ENCODE measurements at regions not wholly inside any gene's neighbourhood (a gene's known extent, or its start where the extent isn't known, plus 50 kb on each side); places are given as distances from the start of the nearest gene placed in this dataset.

DNA sequence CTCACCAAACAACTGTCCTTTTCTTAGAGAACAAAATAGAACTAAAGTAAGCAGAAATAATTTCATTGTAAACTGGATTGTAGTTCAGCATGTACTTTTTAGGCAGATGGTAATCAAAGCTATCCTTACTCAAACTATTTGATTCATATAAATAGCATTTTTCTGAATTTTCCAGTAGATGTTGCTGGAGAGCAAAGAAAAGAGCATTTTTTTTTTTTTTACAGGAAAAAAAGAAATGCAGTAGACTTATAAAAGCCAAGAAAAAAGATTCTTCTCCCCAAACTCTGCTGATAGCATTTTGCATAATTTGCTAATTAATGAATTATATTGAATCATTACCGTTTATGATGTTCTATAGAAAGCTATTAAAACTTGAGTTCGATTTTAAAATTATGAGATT is 715.3 kb upstream of the WWC1 start:
- DNase-seq: no peak

DNA sequence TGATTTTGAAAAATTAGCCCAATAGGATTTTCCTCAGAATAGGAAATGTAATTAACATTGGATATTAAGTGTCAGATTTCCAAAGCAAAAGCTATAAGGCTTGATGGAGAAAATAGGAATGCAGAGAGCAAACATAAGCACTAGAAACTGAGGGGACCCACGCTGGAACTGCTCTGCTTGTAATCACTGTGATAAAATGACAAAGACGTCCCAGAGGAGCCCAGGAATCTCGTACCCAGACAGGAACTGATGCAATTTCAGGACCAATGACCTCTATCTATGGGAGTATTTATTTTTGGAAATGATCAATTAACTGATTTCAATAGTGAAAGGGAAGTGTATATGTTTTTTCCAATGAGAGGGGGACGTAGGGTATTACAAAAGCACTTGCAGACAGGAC is 714.5 kb upstream of the WWC1 start:
- DNase-seq: no peak

DNA sequence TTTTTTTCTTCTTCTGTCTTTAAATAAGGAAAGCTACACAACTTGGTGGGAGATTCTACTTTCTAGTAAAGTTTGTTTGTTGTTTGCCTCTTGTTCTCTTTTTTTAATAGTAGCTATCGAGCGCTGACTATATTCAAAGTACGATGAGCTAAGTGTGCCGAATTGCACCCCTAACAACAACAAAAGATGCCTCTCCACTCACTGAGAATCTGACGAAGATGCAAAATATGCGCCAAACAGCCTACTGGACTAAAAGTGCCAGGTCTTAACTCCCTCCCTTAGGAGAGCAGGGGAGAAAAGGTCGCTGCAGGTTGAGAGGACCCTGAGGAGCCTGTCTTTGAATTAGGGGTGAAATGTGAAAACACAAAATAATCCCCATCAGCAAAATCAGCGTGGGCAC is 713.8 kb upstream of the WWC1 start:
- no peak for DNase-seq

DNA sequence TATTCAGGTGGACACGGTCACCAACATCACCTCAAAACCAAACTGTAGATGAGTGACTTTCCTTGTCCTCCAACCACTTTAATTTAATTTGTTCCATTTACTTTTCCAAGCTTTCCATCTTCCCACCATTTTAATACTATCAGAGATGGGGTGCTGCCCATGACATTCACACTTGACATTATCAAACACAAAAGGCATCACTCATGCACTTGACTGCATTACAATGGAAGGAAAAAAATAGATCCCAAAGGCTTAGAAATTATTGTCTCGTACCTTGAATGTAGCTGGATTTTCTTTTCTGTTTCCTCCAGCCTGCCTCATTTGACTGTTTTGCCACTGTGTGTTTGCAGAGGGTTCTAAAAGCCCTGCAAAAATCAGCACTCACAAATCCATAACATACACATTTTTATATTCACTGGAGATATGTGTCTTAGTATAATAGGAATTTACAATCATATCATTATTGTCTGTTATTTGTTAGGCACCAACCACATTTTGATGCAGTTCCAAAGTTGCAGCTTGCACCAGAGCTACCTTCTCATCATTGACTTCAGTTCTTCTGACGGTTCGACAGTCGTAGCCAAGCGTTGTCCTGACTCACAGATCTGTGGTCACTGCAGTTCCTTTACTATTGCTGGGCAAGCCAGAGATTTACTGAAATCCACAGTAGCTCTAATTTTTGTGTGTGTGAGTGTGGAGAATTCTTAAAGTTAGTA is 712.3 kb upstream of the WWC1 start:
- no peak for DNase-seq

DNA sequence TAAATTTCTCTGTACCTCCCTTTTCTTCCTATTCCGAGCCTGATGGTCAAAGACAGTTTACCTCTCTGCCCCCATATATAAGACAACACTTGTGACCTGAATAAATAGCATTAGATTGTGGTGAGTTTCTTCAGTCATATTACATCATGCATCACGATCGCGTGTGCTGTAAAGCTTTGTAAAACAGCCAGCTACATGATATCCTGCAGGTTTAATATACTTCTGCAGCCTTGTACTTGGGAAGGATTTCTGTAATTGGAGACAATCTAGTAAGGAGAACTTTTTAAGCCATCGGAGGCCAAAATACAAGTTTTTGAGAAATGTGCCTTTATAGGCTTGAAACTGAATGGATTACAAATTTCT is 711.8 kb upstream of the WWC1 start:
- no peak for DNase-seq

DNA sequence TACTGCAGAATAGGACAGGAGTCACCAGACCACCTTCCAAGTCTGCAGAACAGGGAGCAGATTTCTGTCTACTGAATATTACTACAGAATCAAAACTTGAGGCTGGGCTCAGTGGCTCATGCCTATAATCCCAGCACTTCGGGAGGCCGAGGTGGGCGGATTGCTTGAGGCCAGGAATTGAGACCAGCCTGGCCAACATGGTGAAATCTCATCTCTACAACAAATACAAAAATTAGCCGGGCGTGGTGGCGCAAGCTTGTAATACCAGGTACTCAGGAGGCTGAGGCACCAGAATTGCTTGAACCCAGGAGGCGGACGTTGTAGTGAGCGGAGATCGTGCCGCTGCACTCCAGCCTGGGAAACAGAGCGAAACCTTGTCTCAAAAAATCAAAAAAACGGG is 710.8 kb upstream of the WWC1 start:
- no peak for DNase-seq

DNA sequence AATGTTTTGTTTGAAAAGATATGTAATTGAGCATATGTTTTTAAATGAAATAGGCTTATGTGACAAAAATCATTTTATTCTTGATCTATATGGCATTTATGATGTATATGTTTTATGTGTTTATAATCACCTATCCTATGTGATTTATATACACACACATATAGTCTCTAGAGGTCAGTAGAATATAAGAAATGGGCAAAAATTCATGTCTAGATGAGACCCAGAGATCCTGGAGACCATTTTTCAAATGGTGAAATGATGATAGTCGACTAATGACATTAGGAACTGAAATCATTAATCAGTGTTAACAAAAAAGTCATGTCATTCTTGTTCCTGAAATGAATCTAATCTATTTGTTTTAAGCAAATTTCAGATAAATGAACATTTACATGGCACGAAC is 709.2 kb upstream of the WWC1 start:
- DNase-seq: no peak

DNA sequence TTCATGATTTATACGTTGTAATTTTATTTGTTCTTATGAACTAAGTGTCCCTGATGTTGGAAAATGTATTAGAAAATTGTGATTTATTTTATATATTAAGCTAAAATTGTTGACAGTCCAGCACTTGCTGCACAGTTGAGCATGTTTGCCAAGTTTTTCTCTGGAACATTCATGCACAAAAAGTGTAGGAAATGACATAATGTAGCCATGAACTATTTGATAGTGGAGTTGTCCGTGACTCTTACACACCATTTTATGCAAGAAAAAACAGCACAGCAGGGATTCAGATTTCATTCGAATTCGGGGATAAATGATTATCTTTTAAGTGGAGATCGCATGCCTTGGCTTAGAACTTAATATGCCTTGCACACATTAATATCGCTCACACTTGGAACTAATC is 708.6 kb upstream of the WWC1 start:
- no peak for DNase-seq

DNA sequence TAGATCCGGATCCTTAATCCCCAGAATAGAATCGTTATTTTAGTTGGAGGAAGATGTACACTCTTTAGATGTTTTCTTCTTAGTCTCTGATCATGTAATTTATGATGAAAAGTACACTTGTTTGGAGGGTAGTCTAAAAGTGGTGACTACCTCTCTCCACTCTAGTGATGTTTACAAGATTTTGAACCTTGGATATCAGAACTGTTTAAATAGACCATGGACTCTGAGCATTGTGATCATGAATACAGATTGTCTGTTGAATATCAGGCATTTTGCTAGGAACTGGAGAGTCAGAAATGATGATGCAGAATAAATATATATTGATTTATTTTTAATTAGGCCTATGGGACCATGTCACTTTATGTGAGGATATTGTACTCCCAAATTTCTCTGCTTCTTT is 706.3 kb upstream of the WWC1 start:
- no peak for DNase-seq

DNA sequence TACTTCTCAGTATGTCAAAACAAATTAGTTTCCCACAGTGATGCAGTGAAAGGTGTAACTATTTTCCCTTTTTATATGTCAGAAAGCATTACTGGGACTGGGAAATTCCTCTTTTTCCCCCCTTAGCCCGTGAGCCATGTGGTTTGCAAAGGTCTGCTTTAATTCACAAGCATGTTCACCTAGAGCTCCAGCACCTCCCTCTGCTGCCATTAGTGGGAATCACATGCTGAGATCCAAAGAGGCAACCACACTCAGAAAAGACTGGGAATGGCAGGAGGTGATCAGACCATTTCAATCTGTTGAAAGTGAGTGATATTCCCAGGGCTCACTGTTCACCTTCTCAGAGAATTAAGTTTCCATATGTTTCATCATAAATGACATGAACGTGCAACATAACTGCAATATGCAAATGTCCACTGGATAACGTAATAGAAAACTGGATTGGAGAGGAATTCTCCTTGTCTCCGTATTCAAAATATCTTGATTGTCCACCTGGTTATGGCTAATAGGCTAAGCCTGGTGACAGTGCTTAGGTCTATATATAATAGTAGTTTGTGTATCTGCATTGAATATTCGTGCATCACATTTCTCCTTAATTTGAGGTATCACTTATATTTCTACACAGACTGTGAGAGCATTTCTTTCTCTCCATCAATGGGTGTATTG is 703.5 kb upstream of the WWC1 start:
- no peak for DNase-seq

DNA sequence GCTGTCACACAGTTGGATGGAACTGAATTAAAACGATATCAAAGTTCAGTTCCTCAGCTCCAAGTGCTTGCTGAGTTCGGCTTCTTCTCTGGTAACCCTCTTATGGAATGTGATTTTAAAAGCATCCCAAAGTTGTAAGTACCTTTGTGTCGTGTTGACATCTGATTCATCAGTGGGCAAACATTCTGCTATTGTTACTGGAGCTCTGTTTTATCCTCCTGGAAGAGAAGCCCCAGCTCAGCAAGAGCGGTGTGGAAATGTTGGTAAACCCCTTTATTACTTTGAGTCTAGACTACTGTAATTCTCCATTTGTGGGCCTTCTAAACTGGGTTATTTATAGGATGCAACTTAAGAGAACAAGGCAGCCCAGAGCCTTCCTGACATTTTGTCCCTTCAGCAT is 699.3 kb upstream of the WWC1 start:
- no peak for DNase-seq

DNA sequence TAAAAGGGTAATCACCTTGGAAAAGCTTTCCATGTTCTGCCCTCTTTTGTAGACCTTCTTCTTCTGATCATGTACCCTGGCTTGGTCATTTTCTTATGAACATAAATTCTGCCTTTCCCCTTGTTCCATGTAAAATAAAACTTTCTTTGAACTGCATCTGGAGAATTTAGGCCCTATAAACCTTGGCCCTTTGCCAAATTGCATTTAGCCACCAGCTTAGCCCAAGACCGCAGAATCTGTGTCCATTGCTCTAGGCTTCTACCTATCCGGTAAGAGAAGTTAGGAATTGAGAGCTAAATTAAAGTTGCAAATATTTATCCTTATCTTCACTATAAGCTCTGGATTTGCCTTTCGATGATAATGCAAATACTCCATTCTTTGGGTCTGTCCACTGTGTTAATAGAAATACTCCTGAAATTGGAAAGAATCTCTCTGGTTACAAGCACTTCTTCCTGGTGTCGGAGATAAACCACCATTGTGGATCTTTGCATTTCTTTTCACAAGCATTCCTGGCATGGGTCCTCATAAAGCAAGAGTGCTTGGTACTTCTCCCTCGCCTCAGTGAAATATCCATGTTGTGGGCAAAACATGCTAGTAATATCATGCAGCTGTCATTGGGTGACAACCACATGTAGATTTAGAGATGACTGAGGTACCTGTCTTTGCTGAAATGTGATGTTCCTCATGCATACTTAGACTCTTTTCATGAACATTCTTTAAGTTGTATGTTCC is 698.0 kb upstream of the WWC1 start:
- DNase-seq: no peak

DNA sequence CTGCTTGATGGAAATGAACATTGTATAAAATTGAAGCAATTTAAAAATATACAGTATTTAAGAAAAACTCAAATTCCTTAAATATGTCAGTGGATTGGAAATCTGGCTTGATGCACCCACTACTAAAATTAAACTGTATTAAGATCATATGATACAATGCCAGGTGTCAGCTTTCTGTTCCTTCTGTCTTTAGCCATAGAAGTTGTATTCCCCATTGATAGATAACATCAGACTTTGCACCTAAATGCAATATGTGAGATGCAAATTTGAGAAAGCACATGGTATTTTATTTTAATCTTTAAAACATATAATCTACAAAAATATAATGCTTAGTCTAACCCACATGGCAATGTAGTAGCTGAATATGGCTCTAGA is 697.4 kb upstream of the WWC1 start:
- DNase-seq: no peak

DNA sequence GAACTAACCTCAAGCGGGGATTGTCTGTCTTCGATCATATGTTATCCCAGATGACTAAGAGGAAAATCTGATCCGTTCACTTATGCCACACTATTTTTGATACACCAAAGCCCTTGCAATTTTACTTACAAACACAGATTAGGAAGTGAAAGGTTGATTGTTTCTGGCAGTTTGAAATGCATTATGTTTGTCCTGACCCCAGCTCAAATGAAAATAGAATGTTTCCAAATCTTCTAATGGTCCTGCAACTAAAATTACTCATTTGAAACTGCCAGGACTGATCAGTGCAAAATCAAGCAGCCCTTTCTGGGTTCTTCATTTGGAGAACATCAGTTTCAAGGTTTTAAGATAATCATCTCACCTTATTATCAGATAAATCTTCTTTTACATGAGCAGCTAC is 696.7 kb upstream of the WWC1 start:
- DNase-seq: no peak

DNA sequence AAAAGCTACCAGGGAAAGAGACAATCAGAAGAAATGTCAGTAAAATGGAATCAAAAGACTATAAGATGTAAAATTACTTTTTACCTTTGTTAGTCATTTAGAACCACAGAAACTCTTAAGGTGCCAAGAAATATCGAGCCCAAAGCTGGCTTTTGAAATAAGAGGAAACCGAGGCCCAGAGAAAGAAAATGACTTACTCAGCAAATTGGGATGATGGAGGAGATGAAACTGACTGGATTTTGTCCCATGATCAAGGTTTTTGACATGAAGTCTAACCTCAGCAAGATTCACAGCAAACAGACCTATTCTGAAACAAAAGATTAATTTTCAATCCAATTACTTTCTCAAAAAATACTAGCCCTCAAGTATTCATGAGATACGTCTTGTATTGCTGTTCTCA is 696.2 kb upstream of the WWC1 start:
- DNase-seq: no peak

DNA sequence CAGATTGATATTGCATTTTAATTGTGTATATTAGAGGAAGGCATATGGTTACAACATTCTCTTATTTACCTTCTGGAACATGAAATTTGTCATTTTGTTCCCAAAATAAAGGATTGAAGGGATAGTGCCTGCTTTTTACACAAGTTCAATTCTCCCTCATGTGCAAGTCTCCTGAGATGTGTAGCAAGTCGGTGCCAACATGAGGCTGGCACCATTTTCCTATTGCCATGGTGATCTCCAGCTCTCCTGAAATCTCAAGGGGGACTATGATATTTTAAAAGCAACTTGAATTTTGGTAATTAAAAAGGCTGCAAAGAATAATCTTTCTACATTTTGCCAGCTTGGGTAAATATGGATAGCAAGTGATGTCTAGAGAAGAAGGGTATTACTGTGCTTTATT is 693.3 kb upstream of the WWC1 start:
- DNase-seq: no peak

DNA sequence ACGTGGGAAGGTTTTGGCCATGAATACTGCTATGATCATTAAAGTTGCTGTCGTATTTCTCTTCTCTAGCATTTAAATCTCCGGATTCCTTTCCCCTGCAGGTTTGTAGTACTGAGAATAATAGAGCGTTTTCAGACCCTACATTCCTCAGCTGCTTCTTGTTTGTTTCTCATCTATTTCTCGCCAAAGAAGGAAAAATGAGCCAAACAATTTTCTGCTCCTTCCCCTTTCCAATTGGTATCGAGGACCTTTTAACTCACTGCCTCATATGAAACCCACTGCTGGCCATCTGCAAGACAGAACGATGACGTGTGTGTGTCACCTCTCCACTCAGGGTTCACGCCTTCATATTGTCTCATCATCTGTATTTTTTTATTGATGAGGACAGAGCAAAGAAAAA is 689.4 kb upstream of the WWC1 start:
- DNase-seq: peak; percentile 11

DNA sequence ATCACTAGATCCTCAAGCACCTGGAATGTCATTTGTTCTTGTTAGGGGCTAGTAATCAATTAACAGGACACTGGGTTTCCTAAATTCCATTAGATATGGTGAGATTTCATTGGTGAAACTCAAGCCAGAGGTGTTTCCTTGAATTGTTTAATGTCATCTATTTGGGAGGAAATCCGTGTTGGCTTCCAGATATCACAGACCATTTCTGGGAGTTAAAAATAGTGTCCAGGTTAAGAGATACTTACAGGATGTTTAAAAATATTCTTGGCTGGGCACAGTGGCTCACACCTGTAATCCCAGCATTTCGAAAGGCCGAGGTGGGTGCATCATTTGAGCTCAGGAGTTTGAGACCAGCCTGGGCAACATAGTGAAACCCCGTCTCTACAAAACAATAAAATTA is 688.3 kb upstream of the WWC1 start:
- DNase-seq: no peak

DNA sequence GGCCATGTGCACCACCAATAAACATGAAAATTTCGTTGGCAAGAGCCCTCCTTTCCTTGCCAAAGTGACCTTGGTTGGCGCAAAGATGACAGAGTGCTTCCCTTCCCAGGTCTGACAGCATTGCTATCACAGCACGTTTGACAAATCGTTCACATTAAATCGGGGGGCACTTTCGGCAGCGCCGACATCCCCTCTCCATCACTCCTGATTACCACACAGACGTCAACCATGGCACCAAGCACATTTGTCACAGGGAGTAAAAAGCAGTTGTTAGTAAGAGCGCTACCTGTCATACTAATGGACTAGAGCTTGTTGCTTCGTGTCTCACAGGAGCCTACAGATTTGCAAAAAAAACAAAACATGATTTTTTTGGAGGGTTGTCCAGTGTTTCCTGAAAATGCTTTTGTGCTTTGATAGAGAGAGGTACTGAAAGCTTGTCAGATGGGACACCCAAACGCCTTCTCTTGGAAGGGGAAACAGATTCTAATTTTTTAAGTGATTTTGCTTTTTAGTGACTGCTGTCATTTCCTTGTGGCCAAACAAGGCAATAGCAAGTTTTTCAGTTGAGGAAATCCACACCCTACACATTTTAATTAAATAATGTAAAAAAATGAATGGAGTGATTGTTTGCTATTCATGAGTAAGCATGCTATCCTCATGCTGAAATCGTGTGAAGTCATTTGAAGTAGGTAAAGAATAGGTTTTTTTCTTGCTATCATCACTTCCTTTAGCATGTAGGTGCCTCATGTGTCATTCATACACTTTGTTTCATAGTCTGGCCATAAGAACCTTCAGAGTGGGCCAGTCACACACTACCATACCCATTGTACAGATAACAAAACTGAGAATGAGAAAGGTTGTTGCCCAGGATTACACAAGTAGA is 682.8 kb upstream of the WWC1 start:
- no peak for DNase-seq

DNA sequence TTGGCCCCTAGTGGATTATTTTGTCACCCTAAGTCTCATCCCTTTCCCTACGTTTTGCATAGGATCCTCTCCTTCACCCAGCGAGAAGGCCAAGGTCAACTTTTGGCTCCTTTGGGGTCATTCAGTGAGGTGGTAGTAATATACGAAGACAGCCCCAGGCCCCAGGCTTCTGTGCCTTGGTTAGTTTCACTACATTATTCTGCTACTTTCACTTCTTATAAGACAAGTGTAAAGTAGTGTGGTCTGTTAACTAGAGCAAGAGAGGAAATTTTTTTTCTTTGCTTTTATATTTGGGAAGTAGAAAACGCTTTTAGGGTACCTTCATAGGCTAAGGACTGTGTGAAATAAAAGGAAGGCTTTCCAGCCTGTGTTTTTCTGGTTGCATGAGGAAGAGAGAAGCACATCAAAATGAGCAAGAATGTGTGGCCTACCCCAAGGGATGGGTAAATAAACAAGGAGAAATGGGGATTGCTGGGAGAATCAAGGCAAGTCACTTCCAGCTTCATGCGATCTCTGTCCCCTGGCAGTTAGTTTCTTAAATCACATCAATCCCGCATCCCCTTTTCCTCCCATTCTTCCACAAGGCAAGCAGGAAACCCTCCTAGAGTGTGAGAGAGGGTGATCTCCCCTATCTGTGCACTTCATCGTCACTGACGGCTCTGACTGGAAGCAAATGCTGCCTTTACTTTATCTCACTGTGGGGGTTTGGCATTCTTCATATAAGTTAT is 677.0 kb upstream of the WWC1 start:
- no peak for DNase-seq

DNA sequence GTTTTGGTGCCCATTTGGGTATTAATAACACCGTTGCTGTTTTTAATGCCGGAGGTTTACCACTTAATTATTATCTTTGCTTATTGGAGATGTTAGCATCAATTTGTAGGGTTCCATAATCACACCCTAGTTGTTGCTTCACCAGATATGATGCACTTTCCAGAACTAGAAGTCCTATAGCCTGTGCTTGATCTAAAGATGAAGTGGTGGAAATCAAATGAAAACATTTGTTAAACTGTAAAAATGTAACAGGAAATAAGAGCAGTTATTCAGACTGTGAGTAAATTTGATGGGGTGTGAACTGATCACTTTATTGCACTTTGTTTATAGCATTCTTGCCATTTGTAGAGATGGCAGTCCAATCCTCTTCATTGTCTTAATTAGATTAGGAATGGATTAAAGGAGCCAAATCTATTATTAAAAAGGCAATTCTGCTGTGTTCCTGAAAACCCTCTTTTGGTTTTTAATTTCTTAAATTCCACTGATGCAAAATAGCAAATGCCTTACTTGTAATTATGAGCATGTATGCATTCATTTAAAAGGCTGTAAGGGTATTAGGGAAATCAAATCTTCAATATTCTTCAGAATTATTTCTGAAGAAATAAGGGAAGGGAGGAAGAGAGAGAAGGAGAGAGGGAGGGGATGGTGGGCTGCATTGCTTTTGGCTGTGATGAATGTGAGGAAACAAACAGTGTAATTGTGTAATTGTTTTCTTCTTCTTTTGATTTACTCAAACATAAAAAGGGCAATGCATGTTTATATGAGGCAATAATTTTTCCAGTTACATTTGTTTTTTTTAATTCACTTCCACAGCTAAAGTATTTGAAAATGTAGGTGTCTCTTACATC is 675.2 kb upstream of the WWC1 start:
- no peak for DNase-seq

DNA sequence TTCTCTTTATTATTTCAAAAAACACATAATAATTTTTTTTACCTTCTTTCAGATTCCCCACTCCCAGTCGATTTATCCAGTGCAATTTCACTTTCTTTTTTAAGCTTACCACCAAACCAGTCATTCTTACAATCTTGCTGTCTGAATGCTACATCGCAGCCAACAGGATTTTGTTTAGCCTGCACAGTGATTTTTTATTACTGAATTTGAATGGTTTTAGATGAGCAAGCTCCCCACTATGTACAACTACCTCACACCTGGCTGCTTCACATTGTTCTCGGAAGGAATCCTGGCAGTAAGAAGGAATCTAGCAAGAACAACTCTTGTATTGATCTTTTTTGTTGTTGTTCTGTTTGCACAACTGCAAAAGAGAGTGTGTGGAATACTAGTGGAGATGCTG is 668.1 kb upstream of the WWC1 start:
- no peak for DNase-seq

Data from right hindlimb (tissue), 1 donor.